CD4-positive, alpha-beta T cell treated with Interleukin-21 for 1 hour (primary cell): ENCODE measurements at regions not wholly inside any gene's neighbourhood (a gene's known extent, or its start where the extent isn't known, plus 50 kb on each side); places are given as distances from the start of the nearest gene placed in this dataset.

Experiments
- DNase-seq: peaks from one replicate; pipeline ENCODE4 v3.0.0-alpha.2; 2020

- no peak for DNase-seq
These were observed 490.2 kb upstream of the SALL1 start for GRCh38 chr16:51641191-51641765.

DNA sequence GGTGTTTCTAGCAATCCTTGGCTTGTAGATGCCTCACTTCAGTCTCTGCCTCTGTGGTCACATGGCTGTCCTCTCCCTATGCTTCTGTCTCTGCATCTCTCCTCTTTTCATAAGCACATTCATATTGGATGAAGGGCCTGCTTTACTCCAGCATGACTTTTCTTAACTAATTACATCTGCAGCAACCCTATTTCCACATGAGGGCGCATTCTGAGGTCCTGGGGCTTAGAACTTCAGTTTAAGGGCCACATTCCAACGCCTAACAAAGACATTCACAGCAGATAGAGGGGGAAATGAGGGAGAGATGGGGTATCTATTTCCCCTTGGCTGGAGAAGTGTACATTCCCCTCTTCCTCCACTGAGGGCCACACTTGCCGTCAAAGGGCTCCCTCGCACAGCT, 489.1 kb upstream of the SALL1 start:
- DNase-seq, result no peak

DNA sequence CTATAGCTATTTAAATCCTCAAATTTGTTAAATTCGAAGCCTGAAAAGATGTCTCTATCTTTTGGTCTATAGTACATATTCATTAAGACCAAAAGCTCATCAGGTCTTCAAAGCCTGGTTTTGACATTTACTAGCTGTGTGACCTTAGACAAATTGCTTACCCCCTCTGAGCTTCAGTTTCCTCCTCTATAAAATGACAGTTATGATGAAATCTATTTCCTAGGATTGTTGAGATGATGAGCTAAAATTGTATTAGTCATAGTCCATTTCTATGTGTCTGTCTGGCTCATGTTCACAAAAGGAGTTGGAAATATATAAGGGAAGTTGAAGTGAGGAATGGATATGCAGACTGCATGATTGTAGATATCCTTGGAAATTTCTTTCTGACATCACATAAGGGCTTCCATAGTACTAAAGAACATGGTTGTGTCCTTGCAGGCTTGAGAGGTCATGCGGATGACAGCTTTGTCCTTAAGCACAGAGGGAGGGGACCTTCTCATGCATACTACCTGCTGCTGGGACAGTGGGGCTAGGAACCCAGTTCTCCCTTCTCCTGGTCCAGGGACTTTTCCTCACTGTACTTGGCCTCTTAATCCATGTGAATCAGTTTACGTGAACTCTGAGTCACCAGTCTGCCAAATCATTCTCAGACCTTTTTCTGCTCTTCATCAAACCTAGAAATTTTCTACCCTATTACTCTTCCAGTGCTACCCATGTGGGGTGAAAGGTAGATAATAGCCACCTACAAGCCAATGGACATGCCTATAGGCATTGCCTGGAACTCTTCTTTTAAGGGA, 487.5 kb upstream of the SALL1 start:
- DNase-seq, result no peak

- no peak for DNase-seq
These were observed 486.7 kb upstream of the SALL1 start for GRCh38 chr16:51637770-51638094.

DNA sequence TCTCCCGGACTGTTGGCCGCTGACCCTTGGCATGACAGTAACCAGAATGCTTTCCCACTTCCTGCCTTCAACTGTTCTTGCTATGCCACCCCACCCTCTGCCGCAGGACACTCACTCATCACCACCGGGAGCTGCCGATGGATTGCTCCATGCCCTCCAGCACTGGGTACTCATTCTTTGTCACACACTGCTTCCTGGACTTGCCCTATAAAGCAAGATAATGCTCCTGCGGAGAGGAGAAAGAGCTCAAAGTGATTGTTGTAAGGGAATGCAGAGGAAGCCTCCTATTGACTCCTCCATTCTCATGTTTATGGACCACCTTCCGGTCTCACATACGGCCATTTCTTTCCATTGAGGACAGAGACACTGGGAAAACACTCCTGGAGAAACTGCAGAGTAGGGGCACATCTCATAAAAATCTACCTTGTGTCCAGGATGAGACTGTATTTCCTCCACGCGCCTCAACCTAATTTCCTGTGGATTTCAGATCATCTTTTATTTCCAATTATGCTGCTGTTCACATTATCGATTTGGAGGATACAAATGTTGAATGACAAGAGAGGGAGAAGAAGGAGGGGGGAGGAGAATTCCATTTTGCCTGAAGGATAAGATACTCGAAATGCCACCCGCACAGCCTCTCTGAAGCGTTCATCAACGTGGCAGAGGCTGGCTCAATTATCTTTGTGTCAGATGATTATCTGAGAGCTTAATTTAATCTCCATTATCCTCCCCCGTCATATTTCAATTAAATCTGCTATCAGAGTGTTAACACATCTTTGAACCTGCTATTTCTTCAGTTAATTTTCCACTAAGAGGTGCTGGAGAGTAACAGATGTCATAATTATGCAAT, 486.1 kb upstream of the SALL1 start:
- DNase-seq, result no peak

GRCh38 chr16:51635181-51635580, 484.1 kb upstream of the SALL1 start:
- DNase-seq, result no peak

DNA sequence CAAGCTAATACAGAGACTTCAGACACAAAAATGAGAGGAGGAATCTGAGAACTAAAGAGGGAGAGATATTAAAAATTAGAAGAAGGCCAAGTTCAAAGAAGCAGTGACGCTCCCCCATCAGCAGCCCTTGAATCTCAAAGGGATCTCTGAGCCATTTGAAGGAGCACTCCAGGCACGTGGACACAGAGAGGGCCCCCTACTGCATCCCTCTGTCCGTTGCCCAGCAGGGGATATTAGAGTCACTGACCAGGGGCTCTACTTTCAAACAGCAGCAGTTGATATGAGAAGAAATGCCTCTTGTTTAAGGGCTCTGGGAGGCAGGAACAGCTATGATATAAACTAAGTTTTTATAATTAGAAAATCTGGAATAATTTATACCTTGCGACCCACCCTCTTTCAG, 479.0 kb upstream of the SALL1 start:
- DNase-seq, result no peak

- no peak for DNase-seq
These were observed 478.5 kb upstream of the SALL1 start for GRCh38 chr16:51629576-51629975.

DNA sequence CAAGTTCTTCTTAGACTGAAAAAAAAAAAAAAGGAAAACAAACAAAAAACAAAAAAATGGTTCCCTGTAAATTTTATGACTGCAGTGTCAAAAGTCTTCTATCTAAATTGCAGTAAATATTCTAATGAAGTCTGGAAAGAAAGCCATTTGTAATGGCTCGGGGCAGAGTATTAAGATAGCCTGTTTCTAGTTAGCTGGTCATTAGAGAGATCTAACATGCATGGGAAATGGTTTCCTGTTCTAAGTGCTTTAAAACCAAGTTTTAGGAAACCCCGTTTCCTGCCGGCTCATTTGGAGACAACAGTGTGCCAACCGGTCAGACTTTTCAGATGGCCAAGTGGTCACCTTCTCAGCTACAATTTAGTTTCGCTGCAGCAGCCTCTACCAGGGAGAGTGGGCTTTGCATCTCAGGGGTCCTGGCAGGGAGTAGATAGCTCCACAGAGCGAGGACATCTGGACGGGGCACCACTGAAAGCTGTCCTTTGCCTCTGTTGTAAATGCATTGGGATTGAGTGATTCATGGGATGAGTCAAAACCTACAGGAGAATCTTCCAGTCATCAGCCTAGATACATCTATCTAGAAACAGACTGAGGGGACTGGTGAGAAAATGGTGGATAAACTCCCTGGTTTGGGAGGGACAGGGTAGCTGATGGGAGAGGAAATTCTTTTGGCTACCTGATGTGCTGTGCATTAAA, 473.2 kb upstream of the SALL1 start:
- no peak for DNase-seq

- no peak for DNase-seq
These were observed 470.5 kb upstream of the SALL1 start for GRCh38 chr16:51621610-51622009.

DNA sequence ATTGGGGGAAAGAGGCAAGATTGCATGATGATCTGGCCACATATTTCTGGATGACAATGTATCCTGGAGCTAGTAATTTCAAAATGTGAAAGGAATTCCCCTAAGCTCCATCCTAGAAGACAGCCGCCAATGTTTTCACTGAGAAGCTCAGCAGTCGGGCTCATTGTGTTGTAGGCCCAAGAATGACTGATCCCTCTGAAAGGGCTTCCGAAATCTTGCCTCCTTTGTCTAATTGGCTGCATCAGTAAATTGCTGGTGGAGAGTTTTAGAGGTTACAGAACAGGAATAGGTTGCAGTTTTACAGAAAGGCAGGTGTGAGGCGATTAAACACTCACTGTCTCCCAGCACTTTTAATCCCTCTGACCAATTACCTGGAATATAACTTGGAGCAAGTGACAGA, 464.1 kb upstream of the SALL1 start:
- DNase-seq, result no peak

- DNase-seq, result no peak
These were observed 456.2 kb upstream of the SALL1 start for GRCh38 chr16:51607201-51607651.

- no peak for DNase-seq
These were observed 445.2 kb upstream of the SALL1 start for GRCh38 chr16:51596247-51596646.

GRCh38 chr16:51592535-51593300, 441.6 kb upstream of the SALL1 start:
- no peak for DNase-seq

GRCh38 chr16:51592001-51592501, 441.0 kb upstream of the SALL1 start:
- no peak for DNase-seq

GRCh38 chr16:51591480-51591879, 440.4 kb upstream of the SALL1 start:
- no peak for DNase-seq

DNA sequence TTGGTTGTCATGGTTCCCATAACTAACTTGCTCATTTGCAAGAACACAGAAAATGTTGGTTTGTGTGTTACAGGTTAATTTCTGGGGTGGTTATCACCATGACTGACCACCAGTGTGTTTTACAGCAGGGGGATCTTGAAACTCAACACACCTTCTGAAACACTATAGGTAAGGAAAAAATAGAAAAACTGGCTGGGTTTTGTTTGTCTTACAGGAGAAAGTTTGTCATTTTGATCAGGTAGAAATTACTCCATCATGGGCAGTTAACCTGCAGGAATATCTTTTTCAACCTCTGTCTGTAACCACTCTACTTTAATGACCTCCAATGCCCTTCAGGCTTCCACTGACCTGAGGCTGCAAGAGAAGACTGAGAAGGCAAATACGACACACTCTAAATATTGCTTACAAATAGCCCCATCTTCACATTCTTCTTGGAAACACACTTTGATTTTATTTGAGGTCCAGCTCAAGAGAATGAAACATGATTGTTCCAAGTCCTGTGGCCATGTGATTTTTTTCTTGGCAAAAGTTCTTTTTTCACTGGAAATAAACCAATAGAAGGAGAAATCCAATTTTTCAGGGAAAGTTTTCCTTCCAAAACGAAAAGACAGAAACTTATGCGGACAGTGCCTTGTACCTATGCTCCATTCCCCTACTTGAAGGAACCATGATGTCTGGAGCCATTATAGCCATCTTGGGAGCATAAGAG, 428.7 kb upstream of the SALL1 start:
- DNase-seq, result no peak

- DNase-seq, result no peak
These were observed 426.7 kb upstream of the SALL1 start for GRCh38 chr16:51577621-51578303.

- no peak for DNase-seq
These were observed 425.6 kb upstream of the SALL1 start for GRCh38 chr16:51576498-51577195.

DNA sequence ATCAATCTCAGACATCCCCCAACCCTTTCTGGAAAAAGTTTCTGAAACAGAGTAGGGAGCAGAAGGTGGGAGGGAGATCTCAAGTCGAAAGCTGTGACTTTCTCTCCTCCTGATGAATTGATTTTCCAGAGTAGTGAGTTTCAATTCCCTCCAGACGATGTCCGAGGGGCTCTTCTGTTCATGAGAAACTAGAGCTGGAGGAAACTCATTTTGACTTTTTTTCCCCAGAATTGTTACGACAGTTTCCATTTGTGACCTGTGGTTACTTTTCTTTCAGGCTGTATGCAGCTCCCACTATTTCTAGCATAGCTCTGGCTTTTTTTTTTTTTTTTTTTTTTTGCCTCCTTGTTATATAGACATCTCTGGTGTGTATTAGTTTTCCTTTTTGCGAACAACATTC, 422.1 kb upstream of the SALL1 start:
- DNase-seq, result no peak
